ENCODE measurements at regions not wholly inside any gene's neighbourhood (a gene's known extent, or its start where the extent isn't known, plus 50 kb on each side); places are given as distances from the start of the nearest gene placed in this dataset.
A peak's percentile ranks its signal among the peaks of the same experiment; 100 is the strongest.
"Not testable (repeated sequence)": the region's sequence is repeated elsewhere in the genome, so short reads cannot be mapped to it uniquely, and the experiment has no call there.

DNA sequence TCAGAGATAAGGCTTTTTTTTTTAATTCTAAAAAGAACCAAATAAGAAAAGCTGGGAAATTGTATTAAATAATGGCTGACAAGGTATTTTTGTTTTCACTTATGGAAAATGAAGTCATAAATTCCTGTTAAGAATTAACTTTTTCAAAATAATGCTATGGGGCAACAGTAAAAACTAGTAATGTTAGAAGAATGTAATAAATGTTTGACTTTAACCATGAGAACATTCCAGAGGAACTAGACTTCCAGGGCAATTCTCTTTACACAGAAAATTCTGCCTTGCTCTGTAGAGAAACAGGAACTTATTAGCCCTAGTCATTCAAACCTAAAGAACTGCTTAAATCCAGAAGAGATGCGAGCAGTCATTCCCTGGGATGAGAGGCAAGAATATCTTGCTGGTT, 571.1 kb downstream of the IPMK start:
- no peak for DNase-seq
- Mint-ChIP-seq H3K27me3 (no peaks in the 10 kb centered on the region), H3K4me1 (no peaks in the 10 kb centered on the region), H3K4me3 (no peak overlapping the region), H3K27ac (no peak overlapping the region), H3K36me3 (ENCODE audit: low read depth) (no peaks in the 10 kb centered on the region), H3K9me3 (no peaks in the 10 kb centered on the region)
- intact Hi-C loops (cut with micrococcal nuclease) = no loop called here

DNA sequence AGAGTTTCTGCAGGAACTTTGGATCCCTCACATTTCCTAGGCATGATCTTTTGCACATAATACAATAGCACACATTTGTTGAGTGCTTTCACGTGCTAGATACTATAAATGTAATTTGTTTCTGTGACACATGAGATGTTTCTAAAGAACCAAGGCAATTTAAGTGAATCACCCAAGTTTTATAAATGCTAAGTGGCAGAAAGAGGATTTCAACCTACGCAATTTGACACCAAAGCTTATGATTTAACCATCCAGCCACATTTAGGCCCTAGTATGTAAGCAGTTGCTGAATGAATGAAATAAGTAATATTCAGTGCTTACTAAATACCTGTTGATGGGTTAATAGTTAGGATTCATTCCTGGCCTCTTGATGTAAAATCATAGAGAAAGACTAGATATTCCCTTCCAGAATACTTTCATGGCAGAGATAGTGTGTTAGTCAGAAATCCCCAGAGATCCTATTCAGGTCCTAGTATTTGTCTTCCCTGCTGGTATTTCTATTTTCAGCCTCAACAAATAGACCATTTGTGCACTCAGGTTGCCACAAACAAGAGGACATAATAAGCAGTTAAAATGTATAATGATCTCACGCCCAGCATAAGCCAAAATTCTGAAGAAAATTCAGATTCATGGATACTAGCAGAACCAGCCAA, 572.6 kb downstream of the IPMK start:
- no peak overlapping the region for H3K27ac Mint-ChIP-seq
- no peaks in the 10 kb centered on the region for H3K4me1 Mint-ChIP-seq
- H3K27me3 Mint-ChIP-seq = no peaks in the 10 kb centered on the region
- intact Hi-C loops (cut with micrococcal nuclease) = no loop called here
- H3K4me3 Mint-ChIP-seq = no peak overlapping the region
- no peaks in the 10 kb centered on the region for H3K9me3 Mint-ChIP-seq
- DNase-seq = no peak
- H3K36me3 Mint-ChIP-seq (ENCODE audit: low read depth) = no peaks in the 10 kb centered on the region

DNA sequence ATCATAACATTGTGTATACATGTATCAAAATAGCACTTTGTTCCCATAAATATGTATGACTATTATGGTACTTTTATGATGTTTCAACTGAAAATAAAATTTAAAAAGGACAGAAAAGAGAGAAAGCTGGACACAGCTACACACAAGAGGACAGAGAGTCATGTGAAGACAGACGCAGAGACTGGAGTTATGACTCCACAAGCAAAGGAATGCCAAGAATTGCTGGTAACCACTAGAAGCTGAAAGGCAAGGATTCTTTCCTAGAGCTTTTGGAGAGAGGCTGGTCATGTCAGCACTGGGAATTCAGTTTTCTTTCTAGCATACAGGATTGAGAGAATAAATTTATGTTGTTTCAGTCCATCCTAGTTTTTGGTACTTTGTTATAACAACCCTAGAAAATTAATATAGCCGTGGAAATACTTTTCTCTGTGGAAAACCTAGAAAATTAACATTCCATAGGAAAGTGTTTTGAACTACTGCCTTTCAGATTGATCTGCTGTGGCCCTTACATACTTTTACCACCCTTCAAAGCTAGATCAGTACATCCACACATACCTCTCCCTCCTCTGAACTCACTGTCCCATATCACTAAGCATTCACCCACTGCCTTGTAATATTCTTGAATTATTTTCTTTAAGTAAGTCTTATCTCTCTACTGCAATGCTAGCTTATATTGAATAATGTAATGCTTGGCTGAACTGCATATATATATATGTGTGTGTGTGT, 575.3 kb downstream of the IPMK start:
- DNase-seq = no peak
- H3K4me3 Mint-ChIP-seq = no peak overlapping the region
- no peaks in the 10 kb centered on the region for H3K9me3 Mint-ChIP-seq
- H3K36me3 Mint-ChIP-seq (ENCODE audit: low read depth) = no peaks in the 10 kb centered on the region
- intact Hi-C loops (cut with micrococcal nuclease) = no loop called here
- no peak overlapping the region for H3K27ac Mint-ChIP-seq
- H3K27me3 Mint-ChIP-seq = no peaks in the 10 kb centered on the region
- H3K4me1 Mint-ChIP-seq = no peaks in the 10 kb centered on the region

DNA sequence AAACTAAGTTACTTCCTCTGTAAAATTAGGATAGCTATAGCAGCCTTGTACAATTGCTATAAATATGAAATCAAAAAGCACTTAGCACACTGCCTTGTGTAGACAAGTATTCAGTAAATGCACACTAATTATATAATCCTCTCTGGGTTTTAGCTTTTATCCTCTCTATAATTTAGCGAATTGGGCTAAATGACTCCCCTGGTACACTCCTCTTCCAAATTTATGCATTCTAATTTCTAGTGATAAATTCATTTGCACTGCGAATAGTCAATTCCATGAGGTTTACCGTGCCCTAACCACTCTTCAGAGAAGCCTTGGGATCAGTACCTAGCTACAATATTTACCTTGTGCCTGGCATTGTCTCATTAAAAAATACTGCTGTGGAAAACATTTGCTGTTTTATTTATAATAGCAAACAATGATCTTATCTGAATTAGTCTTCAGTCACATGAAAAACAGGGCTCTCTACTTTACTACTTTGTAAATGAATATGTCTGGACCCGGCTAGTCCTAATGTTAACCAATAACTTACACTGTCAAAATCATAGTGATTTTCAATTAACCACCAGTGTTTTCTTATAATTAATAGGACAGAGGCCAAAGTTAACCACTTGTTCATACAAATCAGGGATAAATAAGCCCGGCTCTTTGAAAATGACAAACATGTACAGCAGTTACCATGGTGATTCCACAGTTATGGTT, 577.9 kb downstream of the IPMK start:
- Mint-ChIP-seq H3K4me3 (no peak overlapping the region), H3K27me3 (no peaks in the 10 kb centered on the region)

DNA sequence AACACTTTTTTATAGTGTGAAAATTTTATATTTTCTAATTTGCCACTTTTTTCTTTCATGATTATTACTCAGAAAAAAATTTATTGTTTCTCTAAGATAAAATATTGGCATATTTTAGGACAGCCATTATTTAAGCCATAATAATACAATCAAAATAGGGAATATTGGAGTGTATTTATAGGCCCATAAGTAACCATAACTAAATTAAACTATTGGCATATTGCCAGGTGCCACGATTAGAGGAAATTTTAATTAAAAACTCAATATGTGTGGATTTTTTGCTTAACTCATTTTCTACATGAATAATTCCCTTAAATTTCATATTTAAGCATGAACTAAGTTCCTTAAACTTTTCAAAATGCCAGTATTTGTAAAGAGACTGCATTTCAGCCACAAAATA, 587.8 kb downstream of the IPMK start:
- DNase-seq = no peak
- Mint-ChIP-seq H3K4me1 (no peaks in the 10 kb centered on the region), H3K27me3 (no peaks in the 10 kb centered on the region), H3K4me3 (no peak overlapping the region), H3K27ac (no peak overlapping the region), H3K9me3 (no peaks in the 10 kb centered on the region), H3K36me3 (ENCODE audit: low read depth) (no peaks in the 10 kb centered on the region)
- intact Hi-C loops (cut with micrococcal nuclease) = no loop called here

More for the DNA sequence above, 577.9 kb downstream of the IPMK start:
- Mint-ChIP-seq H3K4me1 (no peaks in the 10 kb centered on the region), H3K36me3 (ENCODE audit: low read depth) (no peaks in the 10 kb centered on the region), H3K9me3 (no peaks in the 10 kb centered on the region), H3K27ac (no peak overlapping the region)
- DNase-seq = no peak
- intact Hi-C loops (cut with micrococcal nuclease) = no loop called here

DNA sequence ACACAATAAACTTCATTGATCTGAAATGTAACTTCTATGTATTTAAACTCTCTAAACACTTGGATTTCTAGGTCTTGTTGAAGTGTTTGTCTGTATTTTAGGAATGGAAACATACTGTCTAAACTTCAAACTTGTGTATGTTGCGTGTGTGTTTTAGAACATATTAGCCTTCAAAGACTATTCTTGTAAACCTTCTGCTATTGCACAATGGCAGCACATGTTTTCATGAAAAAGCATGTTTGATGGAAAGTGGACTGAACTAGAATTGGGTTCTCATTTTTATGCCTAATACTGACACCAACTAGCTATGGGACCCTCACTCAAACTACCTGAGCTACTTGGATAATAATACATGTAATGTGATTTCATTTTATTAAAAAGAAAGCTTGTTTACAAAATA, 592.6 kb downstream of the IPMK start:
- Mint-ChIP-seq H3K36me3 (ENCODE audit: low read depth) (no peaks in the 10 kb centered on the region), H3K9me3 (no peaks in the 10 kb centered on the region), H3K27me3 (no peaks in the 10 kb centered on the region), H3K27ac (no peak overlapping the region), H3K4me3 (no peak overlapping the region), H3K4me1 (no peaks in the 10 kb centered on the region)
- intact Hi-C loops (cut with micrococcal nuclease) = no loop called here
- no peak for DNase-seq

DNA sequence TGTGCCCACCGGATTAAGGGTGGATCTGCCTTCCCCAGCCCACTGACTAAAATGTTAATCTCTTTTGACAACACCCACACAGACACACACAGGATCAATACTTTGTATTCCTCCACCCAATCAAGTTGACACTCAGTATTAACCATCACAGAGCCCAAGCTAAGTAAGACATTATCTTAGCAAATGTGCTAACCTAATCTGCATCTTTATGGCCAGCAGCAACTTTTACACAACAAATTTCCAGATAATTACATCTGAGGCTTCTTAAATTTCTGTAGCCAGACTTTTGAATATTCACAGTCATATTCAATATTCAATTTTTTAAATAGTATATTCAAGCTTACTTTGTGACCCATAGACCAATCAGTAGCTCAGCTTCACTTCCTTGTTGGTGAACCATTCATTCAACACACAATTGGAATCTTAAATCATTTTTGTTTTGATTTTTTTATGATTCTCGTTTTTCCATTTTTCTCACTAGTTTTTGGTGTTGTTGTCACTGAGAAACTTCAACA, 594.2 kb downstream of the IPMK start:
- H3K4me1 Mint-ChIP-seq = no peaks in the 10 kb centered on the region
- no peak overlapping the region for H3K4me3 Mint-ChIP-seq
- H3K27ac Mint-ChIP-seq = no peak overlapping the region
- no peaks in the 10 kb centered on the region for H3K36me3 Mint-ChIP-seq (ENCODE audit: low read depth)
- H3K9me3 Mint-ChIP-seq = no peaks in the 10 kb centered on the region
- no peak for DNase-seq
- intact Hi-C loops (cut with micrococcal nuclease) = no loop called here
- no peaks in the 10 kb centered on the region for H3K27me3 Mint-ChIP-seq

DNA sequence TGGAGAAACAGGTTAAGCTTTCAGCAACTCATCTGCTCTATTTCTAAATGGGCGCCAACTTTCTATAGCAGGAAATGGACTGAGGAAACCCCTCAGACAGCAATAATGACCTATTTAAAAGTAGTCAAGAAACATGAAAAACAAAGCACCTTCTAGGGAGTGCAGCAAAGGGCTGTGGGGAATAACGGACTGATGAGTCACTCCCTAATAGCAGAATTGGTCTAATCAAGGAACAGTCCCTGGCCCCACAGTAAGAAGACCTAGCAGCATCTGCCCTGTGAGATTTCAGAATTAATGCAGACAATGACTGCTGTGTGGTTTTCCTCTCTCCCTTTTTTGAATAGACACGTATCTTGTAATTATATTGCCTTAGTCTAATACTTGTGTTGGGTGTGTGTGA, 602.9 kb downstream of the IPMK start:
- Mint-ChIP-seq H3K36me3 (ENCODE audit: low read depth) (no peaks in the 10 kb centered on the region), H3K4me1 (no peaks in the 10 kb centered on the region), H3K27me3 (no peaks in the 10 kb centered on the region), H3K27ac (no peak overlapping the region), H3K9me3 (no peaks in the 10 kb centered on the region), H3K4me3 (no peak overlapping the region)
- intact Hi-C loops (cut with micrococcal nuclease) = no loop called here
- DNase-seq = no peak

DNA sequence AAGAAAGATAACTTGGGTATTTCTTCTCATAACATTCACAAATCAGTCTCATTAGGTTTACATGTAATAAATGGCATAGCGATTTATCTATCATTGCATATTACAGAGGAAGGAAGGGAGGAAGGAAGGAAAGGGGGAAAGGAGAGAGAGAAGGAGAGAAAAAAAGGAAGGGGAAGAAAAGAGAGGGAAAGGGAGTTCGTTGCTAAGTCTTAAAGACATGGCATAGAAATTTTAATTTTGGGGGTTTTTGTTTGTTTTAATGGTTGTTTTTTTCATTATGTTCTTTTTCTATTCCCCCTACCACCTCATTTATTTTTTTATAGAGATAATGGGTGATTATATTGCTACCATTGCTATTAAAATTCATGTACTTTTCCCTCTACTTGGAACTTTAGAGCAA, 604.3 kb downstream of the IPMK start:
- Mint-ChIP-seq H3K4me3 (no peak overlapping the region), H3K9me3 (no peaks in the 10 kb centered on the region), H3K36me3 (ENCODE audit: low read depth) (no peaks in the 10 kb centered on the region), H3K4me1 (no peaks in the 10 kb centered on the region), H3K27ac (no peak overlapping the region), H3K27me3 (no peaks in the 10 kb centered on the region)
- no peak for DNase-seq
- intact Hi-C loops (cut with micrococcal nuclease) = no loop called here

DNA sequence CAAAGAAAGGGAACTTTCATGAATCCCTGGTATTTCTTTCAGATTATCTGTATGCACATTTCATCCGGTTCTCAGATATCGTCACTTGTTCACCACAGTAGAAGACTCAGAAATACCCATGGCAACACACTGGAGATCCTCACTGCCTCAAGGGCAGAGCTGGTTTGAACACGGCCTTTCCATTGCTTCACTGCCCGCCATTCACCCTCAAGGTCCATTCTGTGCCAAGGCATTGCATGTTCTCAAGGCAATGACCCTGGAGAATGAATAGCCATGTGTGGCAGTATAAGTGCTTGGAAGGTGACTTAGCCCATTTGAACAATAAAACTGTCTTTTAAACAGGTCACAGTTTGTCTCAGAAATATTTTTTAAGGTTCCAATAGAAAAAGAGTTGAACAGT, 606.5 kb downstream of the IPMK start:
- DNase-seq = no peak
- intact Hi-C loops (cut with micrococcal nuclease) = no loop called here
- Mint-ChIP-seq H3K27me3 (no peaks in the 10 kb centered on the region), H3K9me3 (no peaks in the 10 kb centered on the region), H3K4me1 (no peaks in the 10 kb centered on the region), H3K4me3 (no peak overlapping the region), H3K36me3 (ENCODE audit: low read depth) (no peaks in the 10 kb centered on the region), H3K27ac (no peak overlapping the region)

DNA sequence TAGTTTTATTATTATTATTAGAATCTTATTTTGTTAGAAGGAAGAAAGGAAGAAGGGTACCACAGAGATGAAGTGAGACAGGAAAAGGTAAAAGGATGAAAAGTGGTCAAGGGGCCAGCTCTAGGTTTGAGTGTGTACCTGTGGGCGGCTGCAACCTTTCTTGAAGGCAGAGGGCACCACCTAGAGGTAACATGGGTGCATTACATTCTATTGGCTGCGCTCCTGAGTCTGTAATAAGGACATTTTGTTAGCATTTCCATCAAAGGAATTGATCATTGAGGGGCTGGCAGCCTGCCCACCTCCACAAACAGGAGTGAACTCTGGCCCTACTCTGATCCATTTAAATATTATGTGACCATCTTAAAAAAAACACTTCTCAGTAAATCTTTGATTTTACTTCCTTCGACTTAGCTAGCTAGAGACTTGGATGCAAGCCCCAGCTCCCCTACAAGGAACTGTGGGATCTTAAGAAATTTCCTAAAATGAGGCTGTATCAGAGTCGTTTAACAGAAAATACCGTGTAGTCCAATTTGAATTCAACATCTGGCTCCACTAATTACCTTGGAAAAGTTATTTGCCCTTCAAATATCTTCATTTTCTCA, 610.4 kb downstream of the IPMK start:
- Mint-ChIP-seq H3K27ac (no peak overlapping the region), H3K4me1 (no peaks in the 10 kb centered on the region), H3K4me3 (no peak overlapping the region), H3K27me3 (no peaks in the 10 kb centered on the region), H3K9me3 (no peaks in the 10 kb centered on the region), H3K36me3 (ENCODE audit: low read depth) (no peaks in the 10 kb centered on the region)
- peak; percentile 75 for DNase-seq
- intact Hi-C loops (cut with micrococcal nuclease) = no loop called here

DNA sequence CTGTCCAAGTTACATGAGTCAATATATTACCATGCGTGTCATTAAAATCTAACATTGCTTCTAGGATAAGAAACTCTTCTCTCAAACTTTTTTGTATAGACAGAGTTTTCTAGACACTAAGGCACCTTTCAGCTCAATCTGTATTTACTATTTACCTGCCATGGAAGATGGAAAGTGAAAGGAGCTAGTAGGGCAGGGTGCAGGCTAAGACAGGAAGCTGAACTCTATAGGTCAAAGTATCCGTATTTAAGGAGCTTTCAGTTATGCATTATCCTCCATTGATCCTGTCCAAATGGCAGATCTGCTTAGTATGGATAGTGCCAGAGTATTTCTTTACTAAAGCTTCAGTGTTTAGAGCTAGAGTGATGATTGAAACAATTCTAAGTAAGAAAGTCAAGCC, 612.8 kb downstream of the IPMK start:
- Mint-ChIP-seq H3K4me1 (no peaks in the 10 kb centered on the region), H3K9me3 (no peaks in the 10 kb centered on the region), H3K27me3 (no peaks in the 10 kb centered on the region), H3K4me3 (no peak overlapping the region), H3K27ac (no peak overlapping the region), H3K36me3 (ENCODE audit: low read depth) (no peaks in the 10 kb centered on the region)
- DNase-seq = no peak
- intact Hi-C loops (cut with micrococcal nuclease) = no loop called here

DNA sequence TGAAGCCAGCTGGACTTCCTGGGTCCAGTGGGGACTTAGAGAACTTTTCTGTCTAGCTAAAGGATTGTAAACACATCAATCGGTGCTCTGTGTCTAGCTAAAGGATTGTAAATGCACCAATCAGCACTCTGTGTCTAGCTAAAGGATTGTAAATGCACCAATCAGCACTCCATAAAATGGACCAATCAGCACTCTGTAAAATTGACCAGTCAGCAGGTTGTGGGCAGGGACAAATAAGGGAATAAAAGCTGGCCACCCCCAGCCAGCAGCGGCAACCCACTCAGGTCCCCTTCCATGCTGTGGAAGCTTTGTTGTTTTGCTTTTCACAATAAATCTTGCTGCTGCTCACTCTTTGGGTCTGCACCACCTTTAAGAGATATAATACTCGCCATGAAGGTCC, 622.6 kb downstream of the IPMK start:
- not testable (repeated sequence) for H3K27ac Mint-ChIP-seq

DNA sequence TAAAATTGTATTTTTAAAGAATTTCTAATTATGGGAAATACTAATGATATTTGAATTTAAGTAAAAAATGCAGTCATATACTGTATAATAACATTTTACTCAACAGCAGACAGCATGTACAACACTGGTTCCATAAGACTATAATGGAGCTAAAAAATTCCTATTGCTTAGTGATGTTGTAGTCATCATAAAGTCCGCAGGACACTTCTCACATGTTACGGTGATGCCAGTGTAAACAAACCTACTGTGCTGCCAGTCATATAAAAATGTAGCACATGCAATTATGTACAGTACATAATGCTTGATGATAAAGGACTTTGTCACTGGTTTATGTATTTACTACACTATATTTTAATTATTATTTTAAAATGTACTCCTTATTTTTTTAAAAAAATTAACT, 629.3 kb downstream of the IPMK start:
- no peak for DNase-seq
- Mint-ChIP-seq H3K27ac (no peak overlapping the region), H3K4me3 (no peak overlapping the region), H3K4me1 (no peaks in the 10 kb centered on the region), H3K27me3 (no peaks in the 10 kb centered on the region), H3K36me3 (ENCODE audit: low read depth) (no peaks in the 10 kb centered on the region), H3K9me3 (no peaks in the 10 kb centered on the region)
- intact Hi-C loops (cut with micrococcal nuclease) = no loop called here

More for the DNA sequence above, 622.6 kb downstream of the IPMK start:
- H3K9me3 Mint-ChIP-seq; DNase-seq; H3K36me3 Mint-ChIP-seq (ENCODE audit: low read depth); H3K4me3 Mint-ChIP-seq; H3K27me3 Mint-ChIP-seq; H3K4me1 Mint-ChIP-seq; intact Hi-C loops (cut with micrococcal nuclease): not testable (repeated sequence)
